ENCODE measurements at regions not wholly inside any gene's neighbourhood (a gene's known extent, or its start where the extent isn't known, plus 50 kb on each side); places are given as distances from the start of the nearest gene placed in this dataset.

GRCh38 chr4:22969287-22969896 is 276.7 kb downstream of the GBA3 start:
- Histone ChIP-seq H2BK120ac (ENCODE audit: low read depth, low read length, poor library complexity, severe bottlenecking) (no peak overlapping the region), H3K4me1 (ENCODE audit: insufficient read depth, low read length) (no peaks in the 10 kb centered on the region), H3K14ac (ENCODE audit: insufficient read depth, low read length) (no peak overlapping the region), H3K27ac (ENCODE audit: insufficient read length, low read depth, low read length) (no peak overlapping the region), H2AK5ac (ENCODE audit: insufficient read length, low read length) (no peak overlapping the region), H3K23ac (ENCODE audit: insufficient read length, low read depth, low read length) (no peak overlapping the region), H3K79me1 (ENCODE audit: insufficient read depth, low read depth, low read length, poor library complexity, severe bottlenecking) (no peaks in the 10 kb centered on the region), H3K18ac (ENCODE audit: insufficient read length, low read depth, low read length) (no peak overlapping the region), H3K56ac (ENCODE audit: insufficient read length, low read depth, low read length) (no peak overlapping the region), H3K27me3 (ENCODE audit: insufficient read depth, low read length) (no peaks in the 10 kb centered on the region), H3K9ac (ENCODE audit: extremely low read depth, insufficient read length, low read length) (no peak overlapping the region), H3K4me2 (ENCODE audit: insufficient read depth, insufficient read length, low read length) (no peak overlapping the region), H2BK15ac (ENCODE audit: low read depth, low read length) (no peak overlapping the region), H3K79me2 (ENCODE audit: insufficient read depth, low read length) (no peaks in the 10 kb centered on the region), H2BK5ac (ENCODE audit: insufficient read length, low read length) (no peak overlapping the region), H4K8ac (replicated peaks; ENCODE audit: insufficient read length, low read depth, low read length) (no peak overlapping the region), H4K5ac (ENCODE audit: insufficient read length, low read depth, low read length) (no peak overlapping the region), H2AFZ (ENCODE audit: low read length) (no peak overlapping the region), H4K91ac (ENCODE audit: insufficient read length, low read depth, low read length) (no peak overlapping the region), H3T11ph (ENCODE audit: low read length) (no peak overlapping the region), H4K20me1 (ENCODE audit: control insufficient read depth, insufficient read depth, insufficient read length) (no peaks in the 10 kb centered on the region), H2BK12ac (ENCODE audit: insufficient read length, low read depth, low read length) (no peak overlapping the region), H2BK20ac (ENCODE audit: low read depth, low read length, poor library complexity, severe bottlenecking) (no peak overlapping the region), H3K4ac (ENCODE audit: low read depth, low read length) (no peak overlapping the region), H3K9me3 (ENCODE audit: control insufficient read depth, low read depth, low read length) (no peaks in the 10 kb centered on the region), H3K23me2 (ENCODE audit: insufficient read length, low read depth, low read length, poor library complexity, severe bottlenecking) (no peaks in the 10 kb centered on the region)
- H3K27ac Mint-ChIP-seq: no peak overlapping the region
- no peak overlapping the region for H3K4me3 Mint-ChIP-seq
- no peaks in the 10 kb centered on the region; a peak in 1 of 7 replicates for H3K36me3 Mint-ChIP-seq (ENCODE audit: insufficient read depth in 1 of 3, low read depth in 3 of 3)
- no peak for DNase-seq
- H3K9me3 Mint-ChIP-seq: peaks cover 7 to 11% of the 10 kb centered on the region in 2 experiments; a peak in 4 of 5 replicates
- TF ChIP-seq, protein P1, sequence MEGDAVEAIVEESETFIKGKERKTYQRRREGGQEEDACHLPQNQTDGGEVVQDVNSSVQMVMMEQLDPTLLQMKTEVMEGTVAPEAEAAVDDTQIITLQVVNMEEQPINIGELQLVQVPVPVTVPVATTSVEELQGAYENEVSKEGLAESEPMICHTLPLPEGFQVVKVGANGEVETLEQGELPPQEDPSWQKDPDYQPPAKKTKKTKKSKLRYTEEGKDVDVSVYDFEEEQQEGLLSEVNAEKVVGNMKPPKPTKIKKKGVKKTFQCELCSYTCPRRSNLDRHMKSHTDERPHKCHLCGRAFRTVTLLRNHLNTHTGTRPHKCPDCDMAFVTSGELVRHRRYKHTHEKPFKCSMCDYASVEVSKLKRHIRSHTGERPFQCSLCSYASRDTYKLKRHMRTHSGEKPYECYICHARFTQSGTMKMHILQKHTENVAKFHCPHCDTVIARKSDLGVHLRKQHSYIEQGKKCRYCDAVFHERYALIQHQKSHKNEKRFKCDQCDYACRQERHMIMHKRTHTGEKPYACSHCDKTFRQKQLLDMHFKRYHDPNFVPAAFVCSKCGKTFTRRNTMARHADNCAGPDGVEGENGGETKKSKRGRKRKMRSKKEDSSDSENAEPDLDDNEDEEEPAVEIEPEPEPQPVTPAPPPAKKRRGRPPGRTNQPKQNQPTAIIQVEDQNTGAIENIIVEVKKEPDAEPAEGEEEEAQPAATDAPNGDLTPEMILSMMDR (conservative IDR thresholded peaks at IDR 0.05): no peak
- WGBS (ENCODE audit: extremely low coverage, insufficient read length, low lambda C conversion rate): no CpG with 5 or more reads among the region's 4 CpGs
- no peaks in the 10 kb centered on the region; a peak in 2 of 4 replicates for H3K4me1 Mint-ChIP-seq
- H3K27me3 Mint-ChIP-seq (ENCODE audit: low read depth): no peaks in the 10 kb centered on the region
